ENCODE measurements at regions not wholly inside any gene's neighbourhood (a gene's known extent, or its start where the extent isn't known, plus 50 kb on each side); places are given as distances from the start of the nearest gene placed in this dataset.

GRCh38 chr1:2957329-2957728, 63.9 kb upstream of the ACTRT2 start:
- H2AK5ac ChIP-seq (ENCODE audit: low read depth, low read length) = no peak overlapping the region
- H3K27me3 ChIP-seq (ENCODE audit: control insufficient read depth, insufficient read depth, low read length) = no peaks in the 10 kb centered on the region
- no peak overlapping the region for H2BK15ac ChIP-seq (ENCODE audit: low read depth, low read length)
- H4K5ac ChIP-seq (ENCODE audit: low read depth, low read length) = no peak overlapping the region
- H2AK9ac ChIP-seq (replicated peaks; ENCODE audit: low read depth, low read length, poor library complexity) = no peak overlapping the region
- no peak overlapping the region for H3K4me2 ChIP-seq (ENCODE audit: low read depth, low read length)
- no peaks in the 10 kb centered on the region for H3K36me3 ChIP-seq (ENCODE audit: control insufficient read depth, insufficient read depth, low read length)
- DNase-seq (no peak), ATAC-seq (ENCODE audit: low read depth) (no peak)
- ChIA-PET CTCF (no interaction called here), POLR2A (ENCODE audit: unreplicated experiment) (no interaction called here)
- TF ChIP-seq FOS (IDR thresholded peaks at IDR 0.05; ENCODE audit: low read depth, low read length) (no peak), RAD21 (IDR thresholded peaks at IDR 0.05; ENCODE audit: low read length) (no peak), USF2 (IDR thresholded peaks at IDR 0.05; ENCODE audit: low read depth, low read length) (no peak), NFE2L2 (IDR thresholded peaks at IDR 0.05; ENCODE audit: low read depth, low read length) (no peak), CTCF (conservative IDR thresholded peaks at IDR 0.05; ENCODE audit: low read depth, low read length) (no peak), ELK1 (IDR thresholded peaks at IDR 0.05; ENCODE audit: borderline replicate concordance, low read depth, low read length) (no peak), CHD1 (IDR thresholded peaks at IDR 0.05; ENCODE audit: low read depth, low read length) (no peak), SMC3 (IDR thresholded peaks at IDR 0.05; ENCODE audit: low read depth, low read length) (no peak)
- H2BK5ac ChIP-seq (ENCODE audit: low read depth, low read length, poor library complexity, severe bottlenecking) = no peak overlapping the region
- H2BK120ac ChIP-seq (ENCODE audit: low read depth, low read length) = no peak overlapping the region
- no peak overlapping the region for H3K4ac ChIP-seq (ENCODE audit: low read depth, low read length)
- dilution Hi-C loops (cut with HindIII; ENCODE audit: low sequenced_read_pairs, unreplicated experiment) (no loop called here), in situ Hi-C loops (cut with MboI; ENCODE audit: low sequenced_read_pairs) (no loop called here), intact Hi-C loops (cut with micrococcal nuclease) (no loop called here)
- no peaks in the 10 kb centered on the region for H3K9me1 ChIP-seq (ENCODE audit: insufficient read depth, low read length)
- H3K56ac ChIP-seq (ENCODE audit: extremely low read depth, insufficient read depth, low read length) = no peak overlapping the region
- no peak overlapping the region for H2BK20ac ChIP-seq (ENCODE audit: low read depth, low read length)
- no peaks in the 10 kb centered on the region for H3K79me1 ChIP-seq (ENCODE audit: low read depth in 1 of 2, low read length in 2 of 2)
- peaks cover 36% of the 10 kb centered on the region for H3K9me3 ChIP-seq (ENCODE audit: control insufficient read depth, insufficient read depth, low read length)
- no peaks in the 10 kb centered on the region for H3K4me1 ChIP-seq (ENCODE audit: control insufficient read depth, insufficient read depth, low read length)
- H3K27ac ChIP-seq (ENCODE audit: insufficient read depth, low read length) = no peak overlapping the region
- no peak overlapping the region for H3K14ac ChIP-seq (replicated peaks; ENCODE audit: low read depth, low read length)
- H4K8ac ChIP-seq (ENCODE audit: low read depth in 2 of 2, low read length in 2 of 2) = no peak overlapping the region
- no peak overlapping the region for H2AFZ ChIP-seq (replicated peaks; ENCODE audit: low read length, poor library complexity)
- H3K18ac ChIP-seq (ENCODE audit: low read depth, low read length) = no peak overlapping the region
- H3K23ac ChIP-seq (ENCODE audit: low read depth, low read length) = no peak overlapping the region
- H4K20me1 ChIP-seq (ENCODE audit: insufficient read depth, low read length) = no peaks in the 10 kb centered on the region
- no peak overlapping the region for H3K9ac ChIP-seq (ENCODE audit: low read depth, low read length)
- no TSS peak for BruUV-seq (replicated peaks)
- no peak overlapping the region for H3K4me3 ChIP-seq (ENCODE audit: insufficient read depth, low read depth, low read length)
- no peak overlapping the region for H4K91ac ChIP-seq (ENCODE audit: insufficient read depth, low read depth, low read length)

Measured in IMR-90 (cell line).